GM19463 (cell line): ENCODE measurements at regions not wholly inside any gene's neighbourhood (a gene's known extent, or its start where the extent isn't known, plus 50 kb on each side); places are given as distances from the start of the nearest gene placed in this dataset.
"Not testable (repeated sequence)": the region's sequence is repeated elsewhere in the genome, so short reads cannot be mapped to it uniquely, and the experiment has no call there.

ENCODE experiments used
- ATAC-seq: cut with Tn5 transposase; IDR thresholded peaks from one replicate; pipeline ENCODE4 v1.9.1; 2021; ENCODE audit warnings: mild to moderate bottlenecking, moderate library complexity; ENCODE audit not compliant: unreplicated experiment

DNA sequence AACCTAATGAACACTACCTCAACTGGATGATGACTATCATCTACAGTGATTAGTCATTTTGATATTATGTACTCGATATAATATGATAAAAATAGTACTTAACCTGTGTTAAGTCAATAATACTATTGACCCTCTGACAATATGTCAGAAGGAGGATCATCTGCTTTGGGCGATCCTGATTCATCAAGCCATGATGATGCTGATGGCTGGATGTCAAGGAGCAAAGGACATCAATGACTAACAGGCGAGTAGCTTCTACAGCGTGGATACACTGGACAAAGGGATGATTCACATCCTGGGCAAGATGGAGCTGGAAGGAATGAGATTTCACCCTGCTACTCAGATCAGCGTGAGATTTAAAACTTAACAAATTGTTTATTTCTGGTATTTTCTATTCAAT is 94.4 kb upstream of the SKAP2 start:
- ATAC-seq, result no peak

DNA sequence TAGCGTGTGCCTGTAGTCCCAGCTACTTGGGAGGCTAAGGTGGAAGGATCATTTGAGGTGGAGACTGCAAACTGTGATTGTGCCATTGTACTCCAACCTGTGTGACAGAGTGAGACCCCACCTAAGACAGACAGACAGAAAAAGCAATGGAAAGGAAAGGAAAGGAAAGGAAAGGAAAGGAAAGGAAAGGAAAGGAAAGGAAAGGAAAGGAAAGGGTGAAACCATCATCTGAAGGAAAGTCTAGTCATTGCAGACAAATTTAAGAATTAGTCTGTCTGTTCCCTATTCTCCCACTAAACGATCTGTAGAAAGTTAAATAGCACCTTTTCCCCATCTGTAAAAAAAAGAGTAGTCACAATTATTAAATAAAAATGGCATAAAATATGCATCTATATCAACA is 91.1 kb upstream of the SKAP2 start:
- no peak for ATAC-seq

DNA sequence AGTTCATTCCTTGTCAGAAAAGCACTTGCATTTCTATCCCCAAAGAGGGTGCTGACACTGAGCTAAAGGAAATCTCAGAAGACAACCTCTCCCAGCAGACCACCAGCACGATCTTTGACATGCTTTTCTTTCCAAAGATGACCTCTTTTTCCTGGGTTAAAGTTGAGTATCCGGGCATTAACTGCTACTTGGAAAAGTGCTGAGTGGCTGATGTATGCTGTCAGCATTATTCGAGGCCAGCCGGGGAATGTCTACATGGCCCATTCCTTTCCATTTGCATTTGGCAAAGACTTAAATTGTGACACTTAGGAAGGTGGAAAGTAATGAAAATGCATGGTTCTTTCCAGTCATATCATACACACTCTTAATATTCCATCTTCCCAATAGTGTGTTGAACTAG is 90.6 kb upstream of the SKAP2 start:
- ATAC-seq, result no peak

DNA sequence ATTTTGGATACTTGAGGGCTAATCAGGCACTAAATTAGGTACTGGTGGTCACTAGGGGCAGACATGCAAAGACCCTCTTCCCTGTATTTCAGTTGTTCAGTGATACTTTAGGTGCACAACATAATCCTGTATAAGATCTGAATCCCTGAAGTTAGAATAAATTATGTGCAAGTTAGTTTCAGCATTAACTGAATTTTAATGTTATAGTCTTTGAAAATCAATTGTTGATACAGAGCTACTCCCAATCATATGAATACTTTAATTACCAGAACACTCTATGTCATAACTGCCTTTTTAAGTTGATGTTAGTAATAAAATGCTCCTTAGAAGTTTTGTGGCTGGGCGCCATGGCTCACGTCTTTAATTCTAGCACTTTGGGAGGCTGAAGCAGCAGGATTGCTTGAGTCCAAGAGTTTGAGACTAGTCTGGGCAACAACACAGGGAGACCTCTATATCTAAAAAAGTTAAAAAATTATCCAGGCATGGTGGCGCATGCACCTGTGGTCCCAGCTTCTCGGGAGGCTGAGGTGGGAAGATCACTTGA is 87.1 kb upstream of the SKAP2 start:
- no peak for ATAC-seq

DNA sequence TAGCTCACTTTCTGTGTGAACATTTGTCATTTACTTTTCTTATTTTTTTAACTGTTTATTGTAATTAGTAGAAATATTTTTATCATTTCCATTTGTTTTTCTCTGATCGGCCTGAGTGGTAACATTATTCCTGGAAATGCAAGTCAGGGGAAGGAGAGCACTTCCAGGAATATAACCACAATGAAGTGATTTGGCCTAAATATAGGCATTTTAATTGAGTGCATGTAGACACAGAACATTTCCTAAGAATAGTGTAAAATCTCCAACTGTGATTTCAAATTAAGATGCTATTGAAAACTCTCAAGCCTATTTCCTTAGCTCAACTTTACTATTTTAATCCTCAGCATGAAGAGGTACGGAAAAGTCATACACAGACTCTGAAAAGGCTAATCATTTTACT is 86.5 kb upstream of the SKAP2 start:
- ATAC-seq, result no peak

DNA sequence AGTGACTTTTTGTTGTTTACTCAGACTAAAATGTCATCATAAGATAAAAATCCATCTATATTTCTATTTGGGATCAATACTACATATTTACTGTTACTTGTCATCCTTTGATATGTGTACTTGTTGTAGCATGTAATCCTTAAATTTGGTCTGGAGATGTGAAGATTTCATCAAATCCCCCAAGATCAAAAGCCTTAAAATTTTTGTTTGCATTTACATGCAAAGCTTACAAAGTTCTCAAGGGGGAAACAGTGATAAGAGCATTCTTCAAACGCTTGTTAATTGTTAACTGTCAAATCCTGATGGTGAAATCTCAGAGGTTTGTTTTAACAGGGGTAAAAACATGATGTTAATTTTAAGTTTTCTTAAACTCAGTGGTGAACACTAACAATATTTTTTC is 84.9 kb upstream of the SKAP2 start:
- ATAC-seq, result no peak

DNA sequence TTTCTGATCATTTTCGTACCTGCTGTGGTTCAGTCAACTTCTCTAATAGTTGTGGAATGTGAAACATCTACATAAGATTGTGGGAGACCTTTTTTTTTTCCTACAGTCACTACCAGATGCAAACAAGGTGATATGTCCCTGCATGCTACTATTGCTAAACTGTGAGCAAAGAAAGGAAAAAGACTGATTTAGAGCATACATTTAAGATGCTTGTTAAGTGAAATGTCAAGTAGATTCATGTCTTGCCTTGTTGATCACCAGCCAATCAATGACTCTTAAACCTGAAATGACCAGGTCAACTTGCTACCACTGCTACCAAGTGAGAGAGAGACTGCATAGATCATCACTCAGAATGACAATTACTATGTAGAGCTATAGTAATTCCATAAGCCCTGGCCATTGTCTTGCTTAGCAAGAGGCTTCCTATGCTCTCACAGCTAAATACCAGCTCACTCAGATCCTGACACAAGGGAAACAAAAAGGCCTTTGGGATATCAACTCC is 84.3 kb upstream of the SKAP2 start:
- ATAC-seq, result no peak

DNA sequence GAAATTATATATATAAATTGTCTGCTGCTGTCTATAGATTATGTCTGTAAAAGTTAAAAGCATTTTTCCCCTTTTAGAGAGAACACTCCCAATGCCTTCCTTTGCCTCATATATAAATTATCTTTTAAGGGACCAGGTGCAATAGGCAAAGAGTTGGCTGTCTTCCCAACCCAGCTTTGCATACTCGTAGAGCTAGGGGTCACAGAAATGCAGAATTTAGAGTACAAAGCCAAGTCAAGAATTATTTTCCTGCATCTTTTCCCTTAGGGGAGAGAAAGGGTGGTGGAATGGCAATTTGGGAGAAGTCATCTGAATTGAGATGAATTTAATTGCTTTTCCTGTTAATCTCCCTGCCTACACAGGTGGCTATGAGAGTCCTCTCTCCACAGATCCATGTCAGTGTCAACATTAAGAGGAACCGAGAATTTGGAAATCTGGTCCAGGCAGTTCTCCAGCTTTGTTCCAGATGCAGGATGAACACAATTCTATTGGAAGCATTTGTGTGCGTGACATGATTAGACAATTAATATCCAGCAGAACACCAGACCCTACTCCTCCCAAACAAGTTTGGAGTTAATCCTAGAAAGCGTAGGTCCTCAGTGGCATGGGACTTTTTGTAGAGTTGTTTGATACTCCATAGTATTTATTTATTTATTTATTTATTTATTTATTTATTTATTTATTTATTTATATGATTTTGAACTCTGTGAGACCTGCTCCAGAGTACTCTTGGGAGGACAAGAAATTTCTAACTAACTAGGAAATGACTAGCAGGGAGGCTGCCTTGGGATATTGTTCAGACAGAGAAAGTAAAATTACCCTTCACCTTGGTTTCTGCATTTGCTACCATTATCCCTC is 80.3 kb upstream of the SKAP2 start:
- ATAC-seq, result no peak

DNA sequence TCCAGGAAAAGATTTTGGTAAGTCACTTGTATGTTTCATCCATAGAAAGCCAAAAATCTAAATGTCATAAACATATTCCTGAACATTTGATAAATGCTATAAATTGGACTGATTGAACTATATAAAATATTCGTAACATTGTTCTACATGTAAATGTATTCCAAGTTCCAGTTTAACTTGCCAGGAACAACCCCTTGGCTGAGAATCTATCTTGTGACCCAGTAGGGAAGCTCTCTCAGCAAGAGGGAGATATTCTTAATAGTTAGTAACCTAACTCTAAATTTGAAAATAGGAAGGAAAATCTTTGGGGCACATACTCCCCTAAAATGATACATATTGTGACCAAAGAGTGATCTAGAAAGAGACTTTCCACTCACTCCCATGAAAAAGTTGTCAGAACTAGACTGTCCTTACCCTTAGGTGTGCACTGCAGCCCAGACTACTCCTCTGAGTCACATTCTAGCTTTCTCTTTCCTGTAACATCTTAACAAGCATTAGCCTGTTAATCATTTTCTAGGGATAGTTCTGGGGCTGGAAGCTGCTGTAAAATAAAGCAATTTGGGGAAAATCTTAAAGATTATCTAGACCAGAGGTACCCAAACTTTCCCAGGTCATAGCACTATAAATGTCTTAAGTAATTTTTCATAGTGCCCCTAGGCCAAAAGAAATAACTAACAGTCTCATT is 73.7 kb upstream of the SKAP2 start:
- ATAC-seq, result peak; percentile 69

DNA sequence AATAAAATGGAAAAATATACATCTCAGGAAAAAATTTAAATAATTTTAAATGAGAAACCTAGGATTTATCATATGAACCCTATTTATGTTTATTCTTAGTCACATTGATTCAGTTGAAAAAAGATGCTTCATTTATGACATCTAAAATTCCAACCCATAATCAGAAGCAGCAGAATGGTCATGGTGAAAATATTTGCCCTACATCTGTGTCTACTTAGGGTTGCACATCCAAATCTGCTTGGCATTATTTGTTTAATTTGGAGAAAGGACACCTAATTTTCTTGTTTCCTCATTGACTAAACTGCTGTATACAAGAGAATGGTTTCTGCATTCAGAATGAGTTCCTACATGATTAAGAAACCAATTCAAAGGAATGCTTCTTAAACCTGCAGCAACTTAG is 72.9 kb upstream of the SKAP2 start:
- no peak for ATAC-seq

DNA sequence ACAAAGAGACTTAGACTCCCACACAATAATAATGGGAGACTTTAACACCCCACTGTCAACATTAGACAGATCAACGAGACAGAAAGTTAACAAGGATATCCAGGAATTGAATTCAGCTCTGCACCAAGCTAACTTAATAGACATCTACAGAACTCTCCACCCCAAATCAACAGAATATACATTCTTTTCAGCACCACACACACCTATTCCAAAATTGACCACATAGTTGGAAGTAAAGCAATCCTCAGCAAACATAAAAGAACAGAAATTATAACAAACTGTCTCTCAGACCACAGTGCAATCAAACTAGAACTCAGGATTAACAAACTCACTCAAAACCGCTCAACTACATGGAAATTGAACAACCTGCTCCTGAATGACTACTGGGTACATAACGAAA is 68.2 kb upstream of the SKAP2 start:
- not testable (repeated sequence) for ATAC-seq

DNA sequence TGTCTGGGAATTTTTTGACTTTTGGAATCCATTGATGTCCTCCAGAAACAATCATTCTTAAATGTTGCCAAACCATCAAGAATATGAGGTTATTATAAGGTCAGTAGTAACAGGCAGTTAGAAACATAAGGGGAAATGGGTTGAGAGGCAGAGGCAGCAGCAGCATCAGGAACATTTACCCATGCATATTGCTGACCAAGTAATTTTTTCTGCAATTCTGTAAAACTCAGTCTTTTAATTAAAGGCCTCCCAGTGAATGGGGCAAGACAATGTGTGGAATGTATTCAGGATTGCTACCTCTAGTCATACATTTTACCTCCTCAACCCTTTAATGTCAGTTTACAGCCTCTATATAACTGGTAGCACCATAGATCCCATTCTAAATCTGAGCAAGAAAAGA is 66.5 kb upstream of the SKAP2 start:
- ATAC-seq, result no peak

DNA sequence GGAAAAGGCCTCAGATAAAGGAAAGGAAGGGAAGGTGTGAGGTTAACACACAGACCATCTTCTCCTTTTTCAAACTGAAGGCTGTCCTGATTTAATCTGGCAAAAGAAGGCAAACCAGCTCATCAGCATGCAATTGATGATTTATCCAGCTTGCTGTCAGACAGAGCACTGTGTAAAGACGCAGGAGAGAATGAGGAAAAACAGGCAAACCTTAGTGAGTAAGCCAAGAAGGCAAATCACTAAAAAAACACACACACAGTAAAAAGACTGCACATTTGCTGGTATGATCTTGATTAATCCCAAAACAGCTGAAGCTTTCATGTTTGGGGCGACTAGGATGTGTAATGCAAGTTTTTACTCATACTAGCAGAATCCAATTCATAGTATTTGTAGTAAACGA is 65.8 kb upstream of the SKAP2 start:
- ATAC-seq, result no peak

DNA sequence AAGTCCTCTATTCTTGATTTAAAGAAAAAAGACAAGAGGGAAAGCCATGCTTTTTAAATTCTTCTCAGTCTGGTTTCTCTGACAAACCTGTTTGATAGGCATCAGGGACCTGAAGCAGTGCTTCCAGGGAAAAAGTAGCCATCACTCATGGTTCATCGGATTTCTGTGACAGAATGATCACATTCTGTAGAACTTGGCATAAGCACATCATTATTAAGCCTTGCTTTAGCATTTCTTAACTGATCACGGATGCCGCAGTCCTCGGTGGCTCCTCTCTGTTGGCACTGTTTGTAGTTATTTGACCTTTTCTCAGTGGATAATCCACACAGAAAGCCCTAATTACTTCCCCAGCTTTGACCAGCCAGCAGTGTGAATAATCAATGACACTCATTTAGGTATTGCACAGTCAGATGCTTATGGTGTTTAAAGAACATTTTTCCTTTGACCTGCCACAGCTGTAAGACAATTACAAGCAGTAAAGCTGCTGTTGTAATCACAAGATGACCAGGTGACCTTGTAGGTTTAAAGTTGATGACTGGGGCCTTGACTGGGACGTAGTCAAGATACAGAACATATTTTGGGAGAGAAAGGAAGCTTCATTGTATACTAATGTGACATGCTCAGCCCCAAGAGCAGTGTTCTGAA is 64.4 kb upstream of the SKAP2 start:
- no peak for ATAC-seq

DNA sequence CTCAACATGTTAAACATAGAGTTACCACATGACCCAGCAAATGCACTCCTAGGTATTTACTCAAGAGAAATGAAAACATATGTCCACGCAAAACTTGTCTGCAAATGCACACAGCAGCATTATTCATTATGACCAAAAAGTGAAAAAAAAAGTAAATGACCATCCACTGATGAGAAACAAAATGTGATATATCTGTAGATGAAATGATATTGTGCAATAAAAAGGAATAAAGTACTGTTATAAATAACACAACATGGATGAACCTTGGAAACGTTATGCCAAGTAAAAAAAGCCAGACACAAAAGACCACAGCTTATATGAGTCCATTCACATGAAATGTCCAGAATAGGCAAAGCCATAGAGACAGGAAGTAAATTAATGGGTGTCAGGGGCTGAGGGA is 61.4 kb upstream of the SKAP2 start:
- no peak for ATAC-seq

DNA sequence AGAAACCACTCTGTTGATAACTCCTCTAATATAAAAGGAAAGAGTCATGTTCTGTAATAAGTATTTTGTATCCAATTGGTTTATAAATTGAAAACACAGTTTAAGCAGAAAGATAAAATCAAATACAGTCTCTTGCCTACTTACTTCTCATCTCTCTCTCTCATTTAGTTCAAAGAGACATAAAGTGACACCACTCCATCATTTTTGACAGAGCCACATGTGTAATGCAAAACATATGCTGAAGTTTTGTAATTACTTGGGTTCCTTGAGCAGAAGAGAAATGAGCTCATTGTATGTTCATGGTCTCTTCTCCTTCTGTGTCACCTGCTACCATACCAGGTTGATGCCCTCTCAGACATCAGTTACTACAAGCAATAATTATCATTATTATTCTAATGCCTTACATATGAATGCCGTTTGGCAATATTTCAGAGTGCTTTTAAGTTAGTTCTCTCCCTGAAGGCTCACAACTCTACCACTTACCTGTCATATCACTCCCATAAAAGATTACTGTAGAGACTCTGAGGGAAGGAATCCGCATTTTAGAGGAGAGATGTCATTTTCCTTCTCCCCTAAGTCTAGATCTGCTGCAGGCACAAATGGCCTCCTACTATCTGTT is 59.9 kb upstream of the SKAP2 start:
- no peak for ATAC-seq

DNA sequence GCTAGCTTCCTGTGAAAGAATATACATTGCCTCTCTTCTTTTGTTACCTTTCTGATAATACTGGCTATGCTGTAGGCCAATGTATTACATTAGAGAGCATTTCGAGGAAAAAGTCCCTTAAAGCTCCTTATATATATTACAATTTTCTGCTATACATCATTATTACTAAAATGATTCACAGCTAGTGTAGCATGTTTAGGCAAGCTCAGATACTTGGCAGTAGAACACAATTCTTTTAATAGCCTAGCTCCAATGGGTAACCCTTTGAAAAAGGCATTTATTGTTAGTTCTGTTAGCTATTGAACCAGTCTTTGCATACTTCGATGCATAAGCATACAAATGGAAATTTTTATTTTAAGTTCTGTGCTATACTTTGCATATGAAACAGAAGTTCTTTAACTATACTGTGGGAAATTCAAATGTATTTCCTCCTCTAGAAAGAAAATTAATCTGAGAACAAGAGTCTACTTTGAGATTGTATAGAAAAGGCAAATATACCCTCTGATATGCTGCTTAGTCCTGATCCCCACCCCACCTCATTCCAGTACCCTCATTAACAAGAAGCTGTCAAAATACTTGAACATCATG is 55.6 kb upstream of the SKAP2 start:
- ATAC-seq, result no peak

DNA sequence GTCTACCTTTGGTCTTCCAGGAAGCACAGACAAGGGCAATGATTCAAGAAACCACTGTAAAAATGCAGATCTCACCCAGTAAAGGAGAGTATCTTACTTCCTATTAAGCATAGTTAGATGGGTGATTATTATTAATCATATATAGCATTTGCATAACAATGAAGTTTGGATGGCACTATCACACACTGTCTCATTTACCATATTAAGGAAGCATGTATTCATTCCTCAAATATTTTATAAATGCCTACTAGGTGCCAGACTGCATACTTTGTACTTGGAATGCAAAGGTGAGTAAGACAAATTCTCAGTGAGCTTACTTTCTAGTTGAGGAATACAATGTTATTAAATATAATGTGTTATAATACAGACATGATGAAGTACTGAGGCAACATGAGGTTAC is 53.9 kb upstream of the SKAP2 start:
- ATAC-seq, result no peak

DNA sequence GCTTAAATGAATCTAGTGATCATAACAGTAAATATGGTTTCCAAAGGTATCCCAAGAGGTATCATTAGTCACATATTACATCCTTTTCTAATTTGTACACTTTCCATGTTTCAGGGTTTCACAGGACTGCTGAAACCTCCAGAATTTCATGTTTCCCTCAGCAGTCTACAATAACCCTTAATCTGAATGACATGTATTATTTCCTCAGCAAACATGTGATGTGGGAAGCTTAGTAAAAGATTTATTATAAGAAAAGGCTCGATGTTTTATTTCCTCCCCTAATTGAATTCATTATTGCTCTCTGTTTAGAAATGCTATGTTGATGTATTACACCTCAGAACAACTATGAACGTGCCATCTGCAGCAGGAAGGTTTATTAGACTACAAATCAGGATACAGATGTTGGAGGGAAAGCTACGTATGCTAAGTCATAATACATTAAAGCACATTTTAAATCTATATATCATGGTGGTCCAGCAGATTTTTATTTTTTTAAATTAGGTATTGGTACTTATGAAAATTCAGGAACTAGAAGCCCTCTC is 52.5 kb upstream of the SKAP2 start:
- no peak for ATAC-seq

DNA sequence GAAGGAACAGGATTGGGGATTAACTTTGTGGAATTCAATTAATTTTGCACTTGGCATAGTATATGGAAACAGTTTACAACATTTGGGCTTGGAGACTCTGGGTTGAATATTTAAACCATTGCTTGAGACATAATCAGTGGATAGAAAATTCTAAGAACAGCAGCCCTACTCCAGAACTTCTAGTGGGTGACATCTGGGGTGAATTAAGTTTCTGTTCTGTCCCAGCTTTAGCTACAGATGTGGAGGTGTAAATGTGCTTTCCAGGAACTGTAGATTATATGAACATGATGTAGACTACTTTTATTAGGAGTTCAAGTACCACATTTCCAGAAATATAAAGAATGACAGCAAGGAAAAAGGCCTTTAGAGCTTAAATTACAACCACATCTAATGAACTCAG is 51.9 kb upstream of the SKAP2 start:
- ATAC-seq, result no peak
